Stimulated activated CD8-positive, alpha-beta memory T cell treated with anti-CD3 and anti-CD28 coated beads, Interleukin-7, amount 100 ng/mL, for 4 hours (primary cell): ENCODE measurements at regions not wholly inside any gene's neighbourhood (a gene's known extent, or its start where the extent isn't known, plus 50 kb on each side); places are given as distances from the start of the nearest gene placed in this dataset.

Experiments used
- DNase-seq, 2 donors: peaks; one replicate each; pipeline ENCODE4 v3.0.0-alpha.2; 2020; ENCODE audit warnings: low read depth in 2 of 2

GRCh38 chr10:111820471-111820870, 363.1 kb downstream of the GPAM start:
- DNase-seq: no peak

- DNase-seq: no peak
These were observed 361.7 kb downstream of the GPAM start for GRCh38 chr10:111821871-111822270.

- DNase-seq: no peak
These were observed 360.9 kb downstream of the GPAM start for GRCh38 chr10:111822661-111823060.

- DNase-seq: no peak
These were observed 359.4 kb downstream of the GPAM start for GRCh38 chr10:111824128-111824527.

- no peak for DNase-seq
These were observed 353.2 kb downstream of the GPAM start for GRCh38 chr10:111830359-111830758.

GRCh38 chr10:111831058-111831457, 352.5 kb downstream of the GPAM start:
- DNase-seq: no peak

- no peak for DNase-seq
These were observed 350.3 kb downstream of the GPAM start for GRCh38 chr10:111833251-111833650.

GRCh38 chr10:111835574-111835973, 348.0 kb downstream of the GPAM start:
- no peak for DNase-seq

- DNase-seq: no peak
These were observed 347.5 kb downstream of the GPAM start for GRCh38 chr10:111836064-111836463.

- no peak for DNase-seq
These were observed 347.0 kb downstream of the GPAM start for GRCh38 chr10:111836571-111836970.

GRCh38 chr10:111837086-111837485, 346.5 kb downstream of the GPAM start:
- no peak for DNase-seq

- DNase-seq: no peak
These were observed 345.6 kb downstream of the GPAM start for GRCh38 chr10:111837985-111838384.

GRCh38 chr10:111840546-111840945, 343.0 kb downstream of the GPAM start:
- DNase-seq: no peak

- DNase-seq: no peak
These were observed 330.8 kb downstream of the GPAM start for GRCh38 chr10:111852801-111853200.

- no peak for DNase-seq
These were observed 326.9 kb downstream of the GPAM start for GRCh38 chr10:111856631-111857030.

GRCh38 chr10:111865550-111865949, 318.0 kb downstream of the GPAM start:
- no peak for DNase-seq

GRCh38 chr10:111871458-111871857, 312.1 kb downstream of the GPAM start:
- no peak for DNase-seq

- no peak for DNase-seq
These were observed 311.0 kb downstream of the GPAM start for GRCh38 chr10:111872591-111872990.

- no peak for DNase-seq
These were observed 310.5 kb downstream of the GPAM start for GRCh38 chr10:111873041-111873440.

GRCh38 chr10:111873621-111874135, 309.9 kb downstream of the GPAM start:
- no peak for DNase-seq

GRCh38 chr10:111874576-111874975, 309.0 kb downstream of the GPAM start:
- no peak for DNase-seq

- no peak for DNase-seq
These were observed 307.8 kb downstream of the GPAM start for GRCh38 chr10:111875725-111876124.

GRCh38 chr10:111877258-111877657, 306.3 kb downstream of the GPAM start:
- no peak for DNase-seq

GRCh38 chr10:111879969-111880368, 303.6 kb downstream of the GPAM start:
- DNase-seq: no peak

GRCh38 chr10:111885046-111885445, 298.5 kb downstream of the GPAM start:
- DNase-seq: no peak
